Psoas muscle (tissue), 7 donors: ENCODE measurements at regions not wholly inside any gene's neighbourhood (a gene's known extent, or its start where the extent isn't known, plus 50 kb on each side); places are given as distances from the start of the nearest gene placed in this dataset.

Experiments used
- ATAC-seq, 4 donors: fragments of 200-7000 bp; cut with Tn5 transposase; one replicate each; pipeline ENCODE4 v1.9.1; 2020; ENCODE audit warnings: moderate library complexity in 3 of 4, mild to moderate bottlenecking in 2 of 4
- DNase-seq, 2 donors: peaks; one replicate each; pipeline ENCODE4 v3.0.0-alpha.2; 2020
- H3K27ac ChIP-seq: fragments of 200-600 bp; one replicate; pipeline ENCODE4 v1.8.0; 2022
- H3K27me3 ChIP-seq, 3 donors: fragments of 200-600 bp in 1 of 3; one replicate each; pipeline versions ENCODE4 v1.6.1 to v1.8.0; 2013 to 2022; ENCODE audit warnings: low read length in 2 of 3, mild to moderate bottlenecking in 2 of 3, moderate library complexity in 1 of 3; ENCODE audit not compliant: insufficient read depth in 3 of 3
- H3K36me3 ChIP-seq, 2 donors: fragments of 200-600 bp in 1 of 2; one replicate each; pipeline versions ENCODE4 v1.6.1 to v1.8.0; 2013 to 2022; ENCODE audit warnings: low read depth in 1 of 2, mild to moderate bottlenecking in 1 of 2, moderate library complexity in 1 of 2; ENCODE audit not compliant: insufficient read depth in 1 of 2
- H3K4me1 ChIP-seq: fragments of 200-600 bp; one replicate; pipeline ENCODE4 v1.8.0; 2022
- H3K4me3 ChIP-seq: fragments of 200-600 bp; one replicate; pipeline ENCODE4 v1.8.0; 2022; ENCODE audit warnings: mild to moderate bottlenecking
- H3K9me3 ChIP-seq: fragments of 200-600 bp; one replicate; pipeline ENCODE4 v1.8.0; 2022
- CTCF ChIP-seq: fragments of 200-600 bp; IDR thresholded peaks from one replicate; pipeline ENCODE4 v1.8.0; 2022; ENCODE audit warnings: antibody characterized with exemption
- WGBS, 3 donors: extraction: QIAGEN DNeasy Blood & Tissue Kit; methylation state at CpG; one replicate each; pipeline versions ENCODE4 v1.1.6 to v1.1.7; 2013; 5-methylcytosine and 5-hydroxymethylcytosine counted together
- intact Hi-C, 2 donors: fragments of 100-400 bp; cut with DNase I; formaldehyde crosslinking; loops; one replicate each; pipeline versions ENCODE4 v1.11.0 to v1.14.2; 2022
- donor health status: healthy with polysubstance abuse.
- donor health status: DM: no; HTN: no; CAD: no; lungs with moderate emphysema.
- donor health status: Bipolar disorder and iron deficiency.
- donor health status: healthy.
- donor health status: DM: yes; HTN: yes; CAD: no.
- donor health status: DM: no; HTN: no; CAD: no.
- donor health status: DM: yes; HTN: yes; CAD: no.

- intact Hi-C loops = no loop called here
- no peaks in the 10 kb centered on the region for H3K4me1 ChIP-seq
- no peak overlapping the region for H3K27ac ChIP-seq
- no peak overlapping the region for H3K4me3 ChIP-seq
- ATAC-seq (no peak), DNase-seq (no peak)
- peaks cover 4% of the 10 kb centered on the region for H3K9me3 ChIP-seq
- H3K27me3 ChIP-seq = no peaks in the 10 kb centered on the region
- no peak for TF ChIP-seq CTCF
- H3K36me3 ChIP-seq = no peaks in the 10 kb centered on the region
- whole genome bisulfite sequencing, 3 donors = 74 to 83% (median 76%) methylated on average over 2 of the region's 2 CpGs
Observed at GRCh38 chr4:138831948-138832347, 183.6 kb upstream of the NOCT start.

DNA sequence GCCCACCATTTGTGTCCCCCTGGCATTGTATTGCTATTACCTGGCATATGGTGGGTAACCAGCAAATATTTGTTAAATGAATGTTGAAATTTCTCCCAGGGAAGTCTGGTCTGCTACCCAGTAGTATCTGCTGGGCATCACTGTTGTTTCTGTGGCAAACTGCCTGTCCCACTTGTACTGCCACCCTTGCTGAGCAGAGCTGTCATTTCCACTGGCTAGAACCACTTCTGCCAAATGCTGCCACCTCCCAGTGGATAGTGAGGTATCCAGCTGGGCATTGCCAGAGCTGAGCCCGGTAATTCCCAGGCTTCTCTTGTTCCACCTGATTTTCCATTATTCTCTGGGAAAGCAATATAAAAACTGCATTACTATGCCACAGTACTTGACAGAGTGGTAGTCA is 186.7 kb upstream of the NOCT start:
- H3K36me3 ChIP-seq = no peaks in the 10 kb centered on the region
- 32 to 61% (median 41%) methylated on average over 1 of the region's 1 CpG for WGBS, 3 donors
- H3K4me3 ChIP-seq = no peak overlapping the region
- ATAC-seq = no peak
- H3K9me3 ChIP-seq = no peaks in the 10 kb centered on the region
- no peak overlapping the region for H3K27ac ChIP-seq
- intact Hi-C loops = no loop called here
- TF ChIP-seq CTCF = no peak
- H3K4me1 ChIP-seq = no peaks in the 10 kb centered on the region
- no peak for DNase-seq
- H3K27me3 ChIP-seq = no peaks in the 10 kb centered on the region

- intact Hi-C loops = no loop called here
Observed at GRCh38 chr4:138826754-138827153, 188.8 kb upstream of the NOCT start.

DNA sequence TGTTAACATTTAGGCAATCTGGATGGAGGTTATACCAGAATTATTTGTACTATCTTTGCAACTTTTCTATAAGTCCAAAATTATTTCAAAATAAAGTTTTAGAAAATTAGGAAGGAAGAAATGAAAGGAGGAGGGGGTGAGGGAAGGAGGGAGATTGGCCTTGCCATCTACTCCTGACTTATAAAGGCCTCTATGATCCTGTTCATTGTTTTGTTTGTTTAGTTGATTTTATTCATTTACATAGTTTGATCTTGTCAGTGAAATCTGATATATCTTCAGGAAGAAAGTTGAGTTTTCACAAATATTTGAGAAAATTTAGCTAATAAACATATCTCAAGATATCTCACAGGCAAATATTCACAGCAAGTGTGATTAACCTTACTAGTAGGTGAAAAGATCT is 189.3 kb upstream of the NOCT start:
- Histone ChIP-seq H3K9me3 (no peaks in the 10 kb centered on the region), H3K27me3 (no peaks in the 10 kb centered on the region), H3K4me1 (no peaks in the 10 kb centered on the region), H3K36me3 (no peaks in the 10 kb centered on the region), H3K27ac (no peak overlapping the region), H3K4me3 (no peak overlapping the region)
- no peak for ATAC-seq
- no peak for DNase-seq
- intact Hi-C loops = no loop called here
- no peak for TF ChIP-seq CTCF

More at GRCh38 chr4:138826754-138827153, 188.8 kb upstream of the NOCT start:
- Histone ChIP-seq H3K27ac (no peak overlapping the region), H3K27me3 (no peaks in the 10 kb centered on the region), H3K9me3 (no peaks in the 10 kb centered on the region), H3K4me3 (no peak overlapping the region), H3K4me1 (no peaks in the 10 kb centered on the region), H3K36me3 (no peaks in the 10 kb centered on the region)
- no peak for ATAC-seq
- no peak for TF ChIP-seq CTCF
- WGBS, 3 donors = 28 to 39% (median 30%) methylated on average over 2 of the region's 2 CpGs
- no peak for DNase-seq

- no peak overlapping the region for H3K27ac ChIP-seq
- no peaks in the 10 kb centered on the region for H3K27me3 ChIP-seq
- DNase-seq (no peak), ATAC-seq (no peak)
- no peak for TF ChIP-seq CTCF
- WGBS, 3 donors = 66 to 74% (median 72%) methylated on average over 3 of the region's 3 CpGs
- H3K4me1 ChIP-seq = no peaks in the 10 kb centered on the region
- no peak overlapping the region for H3K4me3 ChIP-seq
- H3K36me3 ChIP-seq = no peaks in the 10 kb centered on the region
- no peaks in the 10 kb centered on the region for H3K9me3 ChIP-seq
- intact Hi-C loops = no loop called here
Observed at GRCh38 chr4:138821331-138821730, 194.2 kb upstream of the NOCT start.
